Amygdala (tissue), 56 donors: ENCODE measurements at regions not wholly inside any gene's neighbourhood (a gene's known extent, or its start where the extent isn't known, plus 50 kb on each side); places are given as distances from the start of the nearest gene placed in this dataset.

Experiments
- DNase-seq, 56 donors: peaks; one replicate each; lab custom pipeline; 2025; lab: John Stamatoyannopoulos, UW

GRCh38 chr10:61159253-61159652 lies 215.3 kb upstream of the RHOBTB1 start:
- DNase-seq = no peak

- no peak for DNase-seq
Observed at GRCh38 chr10:61157182-61157581, 213.2 kb upstream of the RHOBTB1 start.

GRCh38 chr10:61153771-61154170 lies 209.8 kb upstream of the RHOBTB1 start:
- DNase-seq = no peak

- DNase-seq = no peak
Observed at GRCh38 chr10:61151059-61151458, 207.1 kb upstream of the RHOBTB1 start.

- DNase-seq = no peak
Observed at GRCh38 chr10:61148451-61148850, 204.5 kb upstream of the RHOBTB1 start.

- DNase-seq = no peak
Observed at GRCh38 chr10:61142987-61143386, 199.0 kb upstream of the RHOBTB1 start.

GRCh38 chr10:61140765-61141392 lies 196.9 kb upstream of the RHOBTB1 start:
- peak in 18 of 56 donors; percentile 0 to 63 (median 7) for DNase-seq

GRCh38 chr10:61139592-61139953 lies 195.6 kb upstream of the RHOBTB1 start:
- no peak for DNase-seq

- DNase-seq = no peak
Observed at GRCh38 chr10:61138708-61139591, 195.0 kb upstream of the RHOBTB1 start.

- no peak for DNase-seq
Observed at GRCh38 chr10:61136139-61136538, 192.2 kb upstream of the RHOBTB1 start.

- DNase-seq = no peak
Observed at GRCh38 chr10:61135276-61135721, 191.3 kb upstream of the RHOBTB1 start.

GRCh38 chr10:61130366-61130765 lies 186.4 kb upstream of the RHOBTB1 start:
- DNase-seq = no peak

- no peak for DNase-seq
Observed at GRCh38 chr10:61128196-61128595, 184.2 kb upstream of the RHOBTB1 start.

- DNase-seq = no peak
Observed at GRCh38 chr10:61125560-61126170, 181.7 kb upstream of the RHOBTB1 start.

- no peak for DNase-seq
Observed at GRCh38 chr10:61124756-61125530, 181.0 kb upstream of the RHOBTB1 start.

- no peak for DNase-seq
Observed at GRCh38 chr10:61120805-61121204, 176.8 kb upstream of the RHOBTB1 start.

GRCh38 chr10:61119573-61119972 lies 175.6 kb upstream of the RHOBTB1 start:
- no peak for DNase-seq

- no peak for DNase-seq
Observed at GRCh38 chr10:61115897-61116296, 171.9 kb upstream of the RHOBTB1 start.

GRCh38 chr10:61112771-61113170 lies 168.8 kb upstream of the RHOBTB1 start:
- no peak for DNase-seq

GRCh38 chr10:61110936-61111335 lies 167.0 kb upstream of the RHOBTB1 start:
- DNase-seq = no peak
